ENCODE measurements at regions not wholly inside any gene's neighbourhood (a gene's known extent, or its start where the extent isn't known, plus 50 kb on each side); places are given as distances from the start of the nearest gene placed in this dataset.

DNA sequence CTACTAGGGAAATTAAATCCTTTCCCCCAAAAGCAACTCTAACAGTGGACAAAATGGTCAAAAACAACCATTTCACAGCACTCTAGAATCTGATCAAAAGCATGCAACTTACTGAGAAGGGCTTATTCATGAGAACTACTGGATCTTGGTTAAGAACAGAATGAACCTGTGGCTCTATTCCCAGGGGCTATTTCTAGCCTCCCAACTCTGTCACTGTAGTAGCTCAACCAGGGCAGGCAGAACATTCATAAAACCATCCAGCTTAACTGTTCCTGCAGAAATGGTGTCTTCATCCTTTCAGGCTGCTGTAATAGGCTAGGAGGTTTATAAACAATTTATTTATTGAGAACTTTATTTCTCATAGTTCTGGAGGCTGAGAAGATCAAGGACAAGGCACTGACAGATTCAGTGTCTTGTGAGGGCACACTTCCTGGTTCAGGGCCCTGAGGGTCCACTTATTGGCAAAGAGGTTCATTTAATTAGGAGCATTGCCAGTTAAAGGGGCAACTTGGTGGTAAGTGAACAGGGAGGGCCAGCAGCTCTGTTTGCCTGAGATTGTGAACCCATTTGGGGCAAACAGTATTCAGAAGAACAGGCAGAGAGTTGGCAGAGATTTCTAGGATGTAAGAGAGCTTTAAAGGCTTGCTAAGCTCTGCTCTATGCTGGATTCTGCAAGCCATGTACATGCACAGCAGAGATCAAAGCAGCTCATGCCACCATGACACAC lies 238.5 kb upstream of the FBXL7 start:
- DNase-seq (ENCODE audit: low spot score): no peak

DNA sequence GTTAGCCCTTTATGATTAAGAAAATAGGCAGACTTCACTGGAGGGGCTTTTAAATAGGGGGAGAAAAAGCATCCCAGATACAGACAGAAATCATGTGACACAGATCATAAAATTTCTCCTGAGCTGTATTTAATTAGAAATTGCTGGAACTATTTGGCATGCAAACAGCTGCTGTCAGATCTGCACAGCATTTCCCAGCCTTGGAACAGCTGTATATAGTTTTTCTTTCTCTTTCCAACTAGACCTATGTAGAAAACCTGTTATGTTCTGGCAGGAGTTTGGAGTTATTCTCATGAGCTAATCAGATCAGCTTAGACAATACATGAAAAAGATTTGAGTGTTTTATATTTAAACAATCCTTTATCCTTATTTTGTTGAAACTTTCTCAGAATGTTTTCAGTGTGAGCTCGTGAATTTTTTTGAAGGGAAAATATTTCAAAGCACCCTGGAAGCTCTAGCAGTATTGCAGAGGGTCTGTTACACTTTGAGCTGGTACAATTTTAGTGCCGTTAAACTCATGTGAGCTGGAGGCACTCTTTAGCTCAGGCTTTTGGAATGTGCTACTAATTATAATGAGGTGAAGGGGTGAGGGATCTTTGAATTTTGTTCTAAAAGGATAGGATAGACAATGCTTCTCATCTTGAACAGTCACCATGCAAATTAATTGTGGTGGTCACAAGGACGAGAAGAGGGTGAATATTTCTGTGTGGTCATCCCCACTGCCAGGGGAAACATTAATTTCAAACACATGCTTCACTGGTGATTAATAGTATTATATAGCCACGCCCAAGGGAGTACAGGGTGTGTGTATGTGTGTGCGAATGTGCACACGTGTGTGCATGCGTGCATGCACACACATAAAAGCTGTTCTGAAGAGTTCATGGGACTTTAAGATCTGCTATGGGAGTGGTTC lies 239.4 kb upstream of the FBXL7 start:
- no peak for DNase-seq (ENCODE audit: low spot score)

DNA sequence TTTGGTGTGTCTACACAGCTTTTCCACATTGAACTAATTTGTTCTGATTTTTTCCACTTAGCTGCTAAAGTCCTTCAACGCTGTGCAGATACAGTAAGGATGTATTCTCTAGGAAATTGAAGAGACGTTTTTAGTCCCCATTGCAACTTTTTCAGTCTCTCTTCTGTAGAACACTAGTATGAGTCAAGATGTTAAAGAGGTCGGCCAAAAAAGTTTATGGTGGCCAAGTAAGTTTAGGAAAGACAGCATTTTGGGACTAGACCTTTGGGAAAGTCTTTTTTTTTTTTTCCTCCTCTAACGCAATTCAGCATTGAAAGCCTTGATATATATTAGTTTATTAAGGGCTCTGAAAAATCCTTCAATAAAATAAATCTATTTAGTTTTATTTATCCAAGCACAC lies 243.5 kb upstream of the FBXL7 start:
- DNase-seq (ENCODE audit: low spot score): no peak

DNA sequence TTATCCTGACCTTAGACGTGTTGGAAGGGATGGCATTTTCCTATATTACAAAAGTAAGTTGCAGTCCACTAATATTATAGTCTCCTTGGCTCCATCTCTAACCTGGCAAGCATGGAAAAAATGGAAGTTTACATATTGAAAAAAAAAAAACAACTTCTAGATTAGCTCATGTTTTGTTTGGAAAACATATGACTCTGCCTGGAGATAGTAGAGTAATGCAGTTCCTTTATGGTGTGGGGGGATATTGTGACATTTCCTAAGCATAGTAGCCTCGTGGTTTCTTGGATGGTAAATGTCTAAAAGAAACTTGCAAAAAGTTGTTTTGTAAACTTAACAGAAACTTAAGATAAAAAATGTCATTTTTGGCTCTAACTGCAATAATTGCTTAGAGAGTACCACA lies 244.4 kb upstream of the FBXL7 start:
- DNase-seq (ENCODE audit: low spot score): no peak

DNA sequence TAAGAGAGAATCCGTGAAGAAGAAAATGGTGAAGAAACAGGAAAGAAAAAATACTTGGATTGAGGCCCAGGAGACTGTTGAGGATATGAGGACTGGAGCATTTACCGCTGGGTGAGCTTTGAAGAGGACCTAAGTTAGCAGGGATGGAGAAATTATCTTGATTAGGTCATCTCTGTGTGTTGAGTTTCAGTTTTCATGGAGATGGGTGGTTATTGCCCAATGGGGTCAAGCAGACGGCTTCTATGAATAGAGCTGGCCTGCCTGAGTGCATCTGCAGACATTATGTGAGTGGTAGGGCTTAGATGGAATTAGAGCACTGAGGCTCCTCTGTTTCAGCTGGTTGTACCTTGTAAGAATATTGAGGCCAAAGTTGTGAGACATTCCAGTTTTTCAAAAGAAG lies 245.4 kb upstream of the FBXL7 start:
- DNase-seq (ENCODE audit: low spot score): no peak

DNA sequence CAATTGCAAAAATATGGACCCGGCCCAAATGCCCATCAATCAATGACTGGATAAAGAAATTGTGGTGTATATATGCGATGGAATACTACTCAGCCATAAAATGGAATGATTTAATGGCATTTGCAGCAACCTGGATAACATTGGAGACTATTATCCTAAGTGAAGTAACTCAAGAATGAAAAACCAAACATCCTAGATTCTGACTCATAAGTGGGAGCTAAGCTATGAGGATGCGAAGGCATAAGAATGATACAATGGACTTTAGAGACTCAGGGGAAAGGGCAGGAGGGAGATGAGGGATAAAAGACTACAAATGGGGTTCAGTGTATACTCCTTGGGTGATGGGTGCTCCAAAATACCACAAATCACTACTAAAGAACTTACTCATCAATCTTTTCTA lies 247.6 kb upstream of the FBXL7 start:
- no peak for DNase-seq (ENCODE audit: low spot score)

DNA sequence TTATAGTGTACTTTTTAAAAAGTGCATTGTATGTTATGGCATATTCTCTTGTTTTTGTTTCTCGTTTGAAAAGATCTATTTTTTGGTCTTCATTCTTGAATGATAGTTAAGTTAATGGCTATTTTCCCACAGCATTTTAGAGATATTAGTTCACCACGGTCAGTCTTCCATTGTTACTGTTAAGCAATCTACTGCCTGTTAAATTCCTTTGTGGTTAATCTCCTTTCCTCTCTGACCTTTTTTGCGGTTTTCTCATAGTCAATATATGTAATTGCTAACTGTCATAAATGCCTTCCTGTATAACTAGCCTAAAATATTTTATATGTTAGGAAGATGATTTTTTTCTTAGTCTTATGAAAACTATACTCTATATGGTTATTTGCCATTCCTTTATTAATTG lies 250.8 kb upstream of the FBXL7 start:
- DNase-seq (ENCODE audit: low spot score): no peak

DNA sequence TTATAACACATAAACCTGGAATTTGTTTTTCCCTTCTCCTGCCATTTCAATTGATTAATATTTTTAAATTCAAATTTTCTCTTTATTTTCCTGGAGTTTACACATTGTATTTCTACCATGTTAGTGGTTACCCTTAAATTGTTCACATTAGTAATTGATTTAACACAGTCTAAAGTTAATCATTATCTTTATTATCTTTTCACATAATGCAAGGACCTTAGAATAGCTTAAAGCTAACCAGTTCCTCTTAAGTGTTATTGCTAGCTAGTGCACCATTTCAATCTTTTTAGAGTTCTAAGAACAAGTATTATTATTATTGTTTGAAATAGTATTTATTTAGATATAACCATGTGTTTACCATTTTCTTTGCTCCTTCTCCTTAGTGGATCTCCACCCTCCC lies 251.2 kb upstream of the FBXL7 start:
- no peak for DNase-seq (ENCODE audit: low spot score)

DNA sequence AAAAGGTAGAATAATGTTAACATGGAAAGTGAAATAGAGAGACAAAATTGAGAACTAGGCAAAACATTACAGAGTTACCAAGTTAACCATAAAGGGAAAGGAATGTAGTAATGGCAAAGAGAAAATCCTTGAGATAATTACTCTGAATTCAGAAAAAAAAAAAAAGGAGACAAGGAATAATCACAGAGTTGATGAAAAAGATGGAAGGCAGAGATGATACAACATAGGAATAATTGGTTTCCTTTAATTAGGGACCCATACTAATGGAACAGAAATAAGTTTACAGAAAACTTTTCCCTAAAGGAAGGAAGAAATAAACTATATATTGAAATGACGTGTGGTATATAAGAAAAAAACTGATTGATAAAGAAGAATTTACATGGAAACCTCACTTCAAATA lies 254.1 kb upstream of the FBXL7 start:
- no peak for DNase-seq (ENCODE audit: low spot score)

DNA sequence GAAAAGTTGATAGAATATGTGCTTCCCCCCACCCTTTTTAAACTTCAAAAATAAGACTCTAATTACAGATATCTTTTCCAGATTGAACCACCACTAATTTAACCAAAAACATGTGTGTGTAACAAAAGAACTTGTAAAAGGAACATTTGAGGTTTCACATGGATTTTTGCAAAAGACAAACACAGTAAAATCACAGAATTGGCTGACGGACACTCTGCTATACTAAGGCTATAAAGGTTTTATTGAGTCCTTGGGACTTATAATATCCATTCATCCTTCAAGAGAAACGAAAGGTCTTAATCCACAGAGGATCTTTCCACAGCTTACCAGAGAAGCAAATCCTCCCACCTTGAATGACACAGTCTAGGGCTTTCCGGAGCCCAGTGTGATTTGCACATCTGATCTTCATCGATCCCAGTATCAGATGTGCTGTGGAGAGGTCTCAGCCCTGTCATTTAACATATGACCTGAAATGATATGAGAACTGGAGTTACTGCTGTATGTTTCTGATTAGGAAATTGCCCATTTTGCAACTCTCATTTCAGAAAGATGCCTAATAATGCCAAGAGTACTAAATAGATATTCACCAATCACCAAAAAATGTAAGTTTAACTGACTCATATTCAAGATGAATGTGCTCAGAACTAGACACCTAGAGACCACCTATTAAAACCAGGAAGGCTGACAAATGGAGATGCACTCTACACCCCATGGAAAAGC lies 256.5 kb upstream of the FBXL7 start:
- no peak for DNase-seq (ENCODE audit: low spot score)

DNA sequence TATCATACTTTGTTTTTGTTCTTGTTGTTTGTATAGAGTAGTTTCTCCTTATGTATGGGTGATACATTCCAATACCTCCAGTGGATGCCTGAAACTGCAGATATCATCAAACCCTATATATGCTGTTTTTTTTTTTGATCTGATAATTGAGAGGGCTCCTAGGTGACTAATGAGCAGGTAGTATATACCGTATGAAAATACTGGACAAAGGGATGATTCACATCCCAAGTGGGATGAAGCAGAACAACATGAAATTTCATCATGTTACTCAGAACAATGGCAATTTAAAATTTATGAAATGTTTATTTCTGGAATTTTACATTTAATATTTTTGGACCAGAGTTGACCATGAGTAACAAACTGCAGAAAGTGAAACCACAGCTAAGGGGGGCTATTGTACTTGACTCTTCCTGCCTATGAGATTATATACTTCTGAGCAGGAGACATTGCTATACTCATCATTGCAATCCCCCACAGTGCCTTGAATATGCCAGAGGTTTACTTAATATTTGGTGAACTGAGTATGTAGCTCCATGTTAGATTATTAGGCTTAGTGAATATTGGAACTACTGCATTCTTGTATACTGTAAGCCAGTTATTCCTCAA lies 258.7 kb upstream of the FBXL7 start:
- DNase-seq (ENCODE audit: low spot score): no peak

DNA sequence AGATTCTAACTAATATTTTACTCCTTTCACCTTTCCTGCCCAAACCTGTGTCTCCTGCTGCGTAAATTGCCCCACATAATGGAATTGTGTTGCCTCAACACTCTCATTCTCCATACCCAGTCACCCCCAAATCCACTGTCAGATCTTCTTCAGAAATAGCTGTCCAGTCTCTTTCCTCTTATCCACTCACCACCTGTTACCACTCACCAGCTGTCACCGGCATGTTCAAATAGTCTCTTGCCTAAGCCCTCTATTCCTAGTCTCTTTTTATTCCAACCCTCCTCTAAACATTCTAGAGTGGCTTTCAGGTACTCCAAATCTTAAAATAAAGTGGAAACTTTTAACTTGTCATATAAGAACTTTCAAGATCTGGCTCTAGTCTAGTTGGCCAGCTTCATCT lies 262.0 kb upstream of the FBXL7 start:
- no peak for DNase-seq (ENCODE audit: low spot score)

DNA sequence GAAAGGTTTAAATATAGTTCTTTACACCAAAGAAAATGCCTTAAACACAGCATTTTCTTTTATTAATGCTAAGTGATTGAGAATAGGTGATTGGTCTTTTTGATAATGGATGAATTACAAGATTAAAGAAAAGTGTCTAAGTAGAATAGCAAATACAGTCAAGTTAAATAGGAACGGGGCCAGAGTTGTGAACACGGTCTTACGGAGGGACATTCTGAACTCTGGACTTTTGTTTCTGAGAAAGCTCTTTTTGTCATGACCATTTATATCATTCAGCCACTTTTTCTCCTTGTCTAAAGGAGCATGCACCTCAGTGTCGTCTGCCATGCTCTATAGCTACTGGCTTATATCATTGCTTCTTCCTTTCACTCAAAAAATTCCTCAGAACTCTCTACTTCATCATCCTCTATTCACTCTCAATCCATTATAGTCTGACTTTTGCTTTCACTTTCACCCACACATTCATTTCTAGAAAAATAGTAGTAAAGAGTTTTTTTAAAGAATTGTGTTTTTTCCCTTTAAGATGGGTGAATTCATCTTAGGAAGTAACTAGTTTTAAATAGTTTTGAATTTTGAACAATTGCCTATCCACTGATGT lies 263.0 kb upstream of the FBXL7 start:
- DNase-seq (ENCODE audit: low spot score): no peak

DNA sequence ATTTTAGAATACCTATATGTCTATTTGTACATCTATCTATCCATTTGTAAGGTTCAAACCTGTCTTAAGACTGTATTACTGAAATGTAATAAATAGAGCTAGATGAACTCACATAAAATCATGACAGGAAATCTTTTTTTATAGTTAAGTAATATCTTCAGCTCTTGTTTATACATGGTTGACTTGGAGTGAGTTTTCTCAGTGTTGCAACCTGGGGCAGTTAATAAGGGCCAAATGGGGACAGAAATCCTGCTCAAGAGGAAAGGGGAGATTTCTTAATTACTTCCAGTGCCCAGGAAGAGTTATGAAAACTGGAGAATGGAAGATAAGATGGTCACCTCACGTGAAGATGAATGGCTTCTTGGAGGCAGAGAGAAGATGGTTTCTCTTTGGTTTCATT lies 265.1 kb upstream of the FBXL7 start:
- no peak for DNase-seq (ENCODE audit: low spot score)

DNA sequence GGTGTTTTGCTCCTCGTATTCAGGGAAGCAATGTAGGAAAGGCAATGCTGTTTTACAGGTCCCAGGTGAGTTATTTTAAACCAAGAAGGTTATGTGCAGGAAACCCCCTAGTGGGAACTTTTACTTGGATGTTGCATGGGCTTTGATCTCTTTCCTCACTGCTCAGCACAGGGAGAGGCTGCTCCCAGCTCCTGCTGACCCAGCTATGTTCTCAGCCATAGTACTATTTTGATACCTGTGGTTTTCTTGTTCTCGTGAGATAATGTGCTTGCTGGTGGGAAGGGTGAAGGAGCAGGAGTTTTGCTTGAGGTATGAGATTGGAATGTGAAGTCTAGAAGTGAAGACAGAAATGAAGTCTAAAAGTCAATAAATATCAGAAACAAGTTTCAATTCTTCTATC lies 265.6 kb upstream of the FBXL7 start:
- DNase-seq (ENCODE audit: low spot score): no peak

DNA sequence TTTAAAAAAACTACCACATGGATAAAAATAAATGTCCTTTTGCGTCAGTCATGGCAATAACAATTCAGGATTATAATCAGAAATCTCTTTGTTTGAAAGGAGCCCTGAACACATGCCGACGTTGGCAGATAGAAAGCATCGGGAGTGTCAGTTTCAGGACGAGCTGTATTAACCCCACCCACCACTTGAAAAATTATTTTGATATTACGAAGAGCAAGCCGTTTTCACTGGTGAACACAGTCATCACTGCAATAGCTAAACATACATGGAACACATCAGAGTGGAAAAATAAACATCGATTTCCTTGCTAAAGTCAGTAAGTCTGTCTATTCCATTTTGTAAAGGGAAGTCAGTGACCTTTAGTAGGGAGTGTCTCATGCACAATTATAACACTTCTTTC lies 266.4 kb upstream of the FBXL7 start:
- no peak for DNase-seq (ENCODE audit: low spot score)

DNA sequence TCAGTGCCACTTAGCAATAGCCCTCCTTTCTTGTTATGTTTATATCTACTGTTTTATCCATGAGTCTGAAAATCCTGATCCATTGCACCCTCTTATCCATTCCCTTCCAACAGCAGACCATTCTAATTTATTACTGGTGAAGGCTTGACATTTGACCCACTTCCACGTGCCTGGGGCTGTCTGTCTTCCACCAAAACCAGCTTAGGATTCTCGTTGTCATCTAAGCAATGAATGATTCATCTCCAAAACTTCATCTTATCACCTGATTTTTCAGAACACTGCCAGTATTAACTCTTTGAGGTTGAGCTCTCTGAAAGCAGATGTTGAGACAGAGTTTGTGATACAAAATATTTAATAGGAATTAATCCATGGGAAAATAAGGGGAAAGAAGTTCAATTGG lies 277.8 kb upstream of the FBXL7 start:
- DNase-seq (ENCODE audit: low spot score): no peak

DNA sequence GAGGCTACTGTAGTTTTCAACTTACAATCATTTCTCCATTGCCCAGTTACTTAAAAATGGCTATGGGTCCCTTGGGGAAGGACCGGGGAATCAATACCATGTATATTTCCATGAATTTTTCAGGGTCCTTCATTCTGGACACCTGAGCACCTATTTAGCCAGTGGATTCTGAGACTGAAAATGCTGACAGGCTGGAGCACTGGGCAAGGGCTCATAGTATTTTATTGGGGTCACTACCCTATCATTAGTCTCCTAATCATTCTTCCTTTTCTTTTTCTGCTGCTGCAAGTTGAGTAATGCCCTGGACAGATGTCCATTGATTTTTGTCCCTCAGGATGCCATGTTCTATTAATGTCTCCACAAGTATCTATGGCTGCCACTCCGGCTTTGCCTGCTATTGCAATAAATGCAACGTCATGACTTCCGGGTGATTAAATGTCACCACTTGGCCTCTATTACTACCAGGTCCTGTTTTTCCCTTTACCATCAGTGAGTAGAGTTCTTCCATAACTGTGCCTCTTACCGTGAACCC lies 279.3 kb upstream of the FBXL7 start:
- DNase-seq (ENCODE audit: low spot score): no peak

DNA sequence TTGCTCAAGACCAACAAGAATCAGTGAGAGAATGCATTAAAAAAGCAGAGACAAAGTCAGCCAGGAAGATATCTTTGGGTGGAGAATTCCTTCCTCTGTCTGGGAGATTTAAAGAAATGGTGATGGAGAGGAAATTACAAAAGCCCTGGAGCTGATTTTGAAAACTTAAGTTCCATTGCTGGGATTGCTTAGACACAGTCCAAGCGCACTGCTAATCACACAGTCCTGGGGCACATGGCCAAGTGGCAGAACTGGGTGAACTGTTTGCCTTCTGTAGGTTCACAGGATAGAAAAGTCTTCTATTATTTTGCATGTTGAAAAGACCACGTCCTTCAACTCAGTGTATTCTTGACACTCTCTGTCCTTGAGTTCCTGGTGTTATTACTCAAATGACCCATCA lies 284.9 kb upstream of the FBXL7 start:
- DNase-seq (ENCODE audit: low spot score): peak; percentile 3

DNA sequence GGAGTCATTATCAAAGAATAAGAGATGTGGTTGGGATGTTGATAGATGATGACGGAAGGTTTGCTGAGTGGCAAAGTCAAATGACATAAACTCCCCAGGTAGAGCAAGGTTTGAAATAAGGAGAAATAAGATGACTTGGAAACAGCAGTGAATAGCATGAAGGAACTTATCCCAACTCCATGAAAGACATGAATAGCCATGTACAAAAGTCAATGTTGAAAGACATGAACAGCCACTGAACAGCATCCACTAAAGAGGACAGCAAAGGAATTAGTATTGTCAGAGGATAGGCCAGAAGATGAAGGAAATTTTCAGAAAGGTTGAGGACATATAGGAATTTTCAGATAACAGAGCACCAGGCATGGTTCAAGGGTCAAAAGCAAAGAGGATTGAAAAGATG lies 286.0 kb upstream of the FBXL7 start:
- DNase-seq (ENCODE audit: low spot score): no peak

DNA sequence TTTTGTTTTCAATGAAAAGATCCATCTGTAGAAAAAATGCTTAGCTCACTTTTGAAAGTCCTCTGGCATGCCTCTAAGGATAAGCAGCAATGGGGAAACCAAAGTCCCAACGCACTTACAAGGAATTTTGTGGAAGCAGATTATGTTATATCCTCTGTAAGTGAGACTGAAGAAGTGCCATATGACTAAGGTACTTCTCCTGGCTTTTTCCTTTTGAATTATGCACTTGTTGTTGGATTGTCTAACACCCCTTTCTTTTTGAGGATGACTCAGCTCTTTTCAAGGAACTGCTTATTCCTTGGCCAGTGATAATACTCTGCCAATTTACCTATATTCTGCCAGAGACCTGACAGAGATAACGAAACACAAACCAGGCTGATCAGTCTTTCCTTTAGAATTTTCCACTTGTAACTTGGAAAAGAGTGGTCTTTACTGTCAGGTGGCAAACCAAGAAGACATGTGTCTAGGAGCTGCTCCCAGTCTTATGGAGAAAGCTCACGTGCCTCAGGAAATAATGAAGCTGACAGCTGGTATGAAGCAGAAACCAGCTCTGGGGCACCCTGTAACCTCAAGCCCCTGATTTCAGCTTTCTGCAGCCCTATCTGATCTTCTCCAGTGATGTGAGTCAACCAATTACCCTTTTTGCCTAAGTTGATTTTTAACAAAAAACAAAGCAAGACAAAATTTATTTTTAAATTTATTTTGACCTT lies 290.8 kb upstream of the FBXL7 start:
- no peak for DNase-seq (ENCODE audit: low spot score)
